Large intestine (tissue), 3 donors: ENCODE measurements at regions not wholly inside any gene's neighbourhood (a gene's known extent, or its start where the extent isn't known, plus 50 kb on each side); places are given as distances from the start of the nearest gene placed in this dataset.

Experiments
- DNase-seq, 2 donors: peaks; one replicate each; pipeline versions ENCODE4 v3.0.0 to v3.0.0-alpha.2; 2013
- H3K27ac ChIP-seq: one replicate; pipeline ENCODE4 v1.5.1; 2013; ENCODE audit warnings: low read length
- H3K27me3 ChIP-seq: 2 replicates; pipeline ENCODE4 v1.6.1; 2013; ENCODE audit warnings: low read length; ENCODE audit not compliant: control insufficient read depth, insufficient read depth
- H3K36me3 ChIP-seq: 2 replicates; pipeline ENCODE4 v1.6.1; 2013; ENCODE audit warnings: low read length; ENCODE audit not compliant: control insufficient read depth, insufficient read depth
- H3K4me1 ChIP-seq: one replicate; pipeline ENCODE4 v1.6.1; 2013; ENCODE audit warnings: low read length; ENCODE audit not compliant: control insufficient read depth, insufficient read depth
- H3K4me3 ChIP-seq: one replicate; pipeline ENCODE4 v1.5.1; 2013; ENCODE audit warnings: low read length
- H3K9me3 ChIP-seq: one replicate; pipeline ENCODE4 v1.6.1; 2013; ENCODE audit warnings: mild to moderate bottlenecking, low read depth, low read length, moderate library complexity; ENCODE audit not compliant: control insufficient read depth
- WGBS: methylation state at CpG from one replicate; pipeline ENCODE4 v1.1.5; 2013; ENCODE audit warnings: low lambda C conversion rate; ENCODE audit not compliant: insufficient coverage; 5-methylcytosine and 5-hydroxymethylcytosine counted together

DNA sequence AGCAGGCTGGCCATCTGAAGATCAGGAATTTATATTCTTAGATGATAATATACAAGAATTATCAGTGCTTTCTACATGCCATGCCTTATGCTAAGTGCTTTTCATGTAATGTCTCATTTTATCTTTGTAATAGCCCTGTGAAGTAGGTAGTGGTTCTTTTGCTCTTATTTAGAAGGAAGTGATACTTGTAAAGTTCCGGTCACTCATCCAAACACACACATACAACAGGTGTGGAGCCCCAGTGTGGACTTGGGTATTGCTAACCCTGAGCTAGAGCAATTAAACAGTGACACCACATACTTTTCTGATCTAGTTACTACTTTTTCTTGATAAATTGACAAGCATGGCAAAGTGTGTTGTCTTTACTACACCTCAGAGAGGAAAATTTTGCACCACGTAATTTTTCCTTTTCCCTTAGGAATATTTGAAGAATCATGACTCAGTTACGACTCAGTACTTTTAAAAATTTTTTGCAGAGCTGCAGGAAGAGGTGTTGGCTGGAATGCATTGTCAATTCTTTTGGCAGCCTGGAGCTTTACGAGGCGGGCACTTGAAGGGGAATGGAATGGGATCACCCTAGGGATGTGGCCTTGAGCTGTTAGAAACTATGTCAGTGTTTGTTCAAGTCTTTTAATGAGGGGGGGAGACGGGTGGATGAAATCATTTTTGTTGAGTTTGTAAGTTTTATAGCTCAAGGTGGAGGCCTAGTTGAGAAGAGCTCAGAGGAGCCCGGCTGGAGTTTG is 212.5 kb upstream of the CELF2 start:
- no peaks in the 10 kb centered on the region for H3K27me3 ChIP-seq
- no peak overlapping the region for H3K4me3 ChIP-seq
- DNase-seq = no peak
- H3K9me3 ChIP-seq = no peaks in the 10 kb centered on the region
- no peak overlapping the region for H3K27ac ChIP-seq
- H3K36me3 ChIP-seq = no peaks in the 10 kb centered on the region
- no peaks in the 10 kb centered on the region for H3K4me1 ChIP-seq
- 61% methylated on average over 3 of the region's 7 CpGs for WGBS

DNA sequence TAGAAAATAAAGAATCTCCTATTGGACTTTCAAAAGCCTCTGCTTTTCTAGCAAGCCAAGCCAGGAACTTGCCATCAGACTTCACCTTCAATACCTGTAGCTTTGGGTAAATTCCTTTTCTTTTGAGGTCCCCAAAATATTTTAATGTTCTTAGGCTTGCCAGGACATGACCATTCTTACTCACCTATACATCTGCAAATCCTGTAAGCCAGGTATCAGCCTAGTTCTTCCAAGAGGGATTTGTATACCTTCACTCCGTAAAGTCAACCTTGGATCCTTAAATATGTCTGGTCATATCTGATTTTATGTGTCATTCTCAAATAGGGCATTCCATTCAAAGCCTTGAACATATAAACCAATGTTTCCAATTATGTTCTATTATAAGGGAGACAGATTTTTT is 210.6 kb upstream of the CELF2 start:
- no peak for DNase-seq
- H3K27ac ChIP-seq = no peak overlapping the region
- H3K4me3 ChIP-seq = no peak overlapping the region
- no peaks in the 10 kb centered on the region for H3K36me3 ChIP-seq
- no peaks in the 10 kb centered on the region for H3K9me3 ChIP-seq
- H3K4me1 ChIP-seq = no peaks in the 10 kb centered on the region
- no peaks in the 10 kb centered on the region for H3K27me3 ChIP-seq
- no CpG with 5 or more reads among the region's 1 CpG for WGBS

DNA sequence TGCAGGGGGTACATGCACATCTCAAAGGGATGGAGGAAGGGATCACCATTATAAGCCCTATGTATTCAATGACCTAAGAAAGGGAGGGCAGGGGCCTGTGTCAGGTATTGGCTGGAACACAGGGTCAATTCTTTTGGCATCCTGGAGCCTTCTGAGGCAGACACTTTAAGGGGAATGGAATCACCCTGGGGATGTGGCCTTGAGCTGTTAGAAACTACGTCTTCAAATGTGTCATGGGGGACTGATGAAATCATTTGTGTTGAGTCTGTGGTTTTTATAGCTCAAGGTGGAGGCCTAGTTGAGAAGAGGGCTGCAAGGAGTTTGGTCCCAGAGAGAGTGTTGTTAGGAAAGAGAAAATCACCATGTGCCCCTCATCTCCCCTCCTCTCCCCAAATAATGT is 206.1 kb upstream of the CELF2 start:
- H3K27ac ChIP-seq = no peak overlapping the region
- no peaks in the 10 kb centered on the region for H3K27me3 ChIP-seq
- no CpG with 5 or more reads among the region's 1 CpG for WGBS

DNA sequence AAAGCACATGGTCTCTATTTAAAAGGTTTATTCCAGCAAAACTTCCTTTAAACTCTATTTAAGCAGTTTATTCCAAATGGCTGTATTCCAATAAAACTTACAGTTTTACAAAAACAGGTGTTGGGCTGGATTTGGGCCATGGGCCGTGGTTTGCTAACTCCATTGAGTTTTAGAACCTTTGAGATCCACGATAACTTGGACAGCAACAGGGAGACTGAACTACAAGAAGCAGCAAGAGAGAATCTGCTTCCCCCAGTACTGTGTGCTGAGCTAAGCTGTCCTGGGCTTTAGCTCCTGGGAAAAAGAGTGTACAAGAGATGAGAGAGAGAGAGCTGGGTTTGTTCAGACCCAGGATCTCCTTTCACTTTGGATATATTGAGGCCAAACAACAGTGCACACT is 204.0 kb upstream of the CELF2 start:
- no peaks in the 10 kb centered on the region for H3K36me3 ChIP-seq
- no peaks in the 10 kb centered on the region for H3K27me3 ChIP-seq
- no peak overlapping the region for H3K27ac ChIP-seq
- no peaks in the 10 kb centered on the region for H3K4me1 ChIP-seq
- H3K9me3 ChIP-seq = no peaks in the 10 kb centered on the region
- DNase-seq = no peak
- no peak overlapping the region for H3K4me3 ChIP-seq
- WGBS = no CpG with 5 or more reads among the region's 2 CpGs

More for the DNA sequence above, 206.1 kb upstream of the CELF2 start:
- Histone ChIP-seq H3K4me1 (no peaks in the 10 kb centered on the region), H3K9me3 (no peaks in the 10 kb centered on the region), H3K36me3 (no peaks in the 10 kb centered on the region), H3K4me3 (no peak overlapping the region)
- DNase-seq = no peak

DNA sequence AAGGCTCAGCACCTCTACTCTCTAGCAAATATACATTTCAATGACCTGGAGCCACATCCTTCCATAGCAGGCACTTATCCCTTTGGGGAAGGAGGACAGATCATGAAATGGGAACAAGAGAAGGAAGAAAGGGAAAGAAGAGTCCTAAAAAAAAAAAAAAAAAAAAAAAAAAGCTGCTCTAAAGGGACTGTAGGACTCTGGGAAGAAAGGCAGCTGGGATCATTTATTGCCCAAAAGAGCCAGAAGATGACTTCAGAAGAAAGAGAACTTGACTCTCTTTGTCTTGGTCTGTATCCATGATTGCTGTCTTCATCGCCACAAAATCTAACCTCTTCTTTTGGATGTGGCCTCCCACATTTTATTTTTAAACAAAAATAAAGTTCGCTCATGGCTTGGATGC is 203.6 kb upstream of the CELF2 start:
- Histone ChIP-seq H3K9me3 (no peaks in the 10 kb centered on the region), H3K36me3 (no peaks in the 10 kb centered on the region), H3K27me3 (no peaks in the 10 kb centered on the region), H3K27ac (no peak overlapping the region), H3K4me1 (no peaks in the 10 kb centered on the region), H3K4me3 (no peak overlapping the region)
- DNase-seq = no peak
- 100% methylated on average over 1 of the region's 2 CpGs for WGBS

DNA sequence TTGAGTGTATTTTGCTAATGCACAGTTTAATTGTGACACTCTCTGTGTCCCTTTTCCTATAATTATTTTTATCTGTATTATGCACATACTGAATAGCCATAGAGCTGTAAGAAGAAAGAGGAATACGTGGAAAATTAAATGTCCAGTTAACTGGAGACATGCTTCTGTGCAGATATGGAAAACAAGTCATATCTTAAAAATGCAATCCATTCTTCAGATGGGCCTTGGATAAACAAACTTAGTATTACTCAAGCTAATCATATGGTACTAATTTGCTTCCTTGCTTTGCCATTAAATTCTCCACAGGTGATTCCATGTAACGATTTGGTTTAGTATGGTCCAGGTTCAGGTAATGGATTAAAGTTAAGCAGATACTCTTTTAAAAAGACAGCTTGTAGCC is 201.2 kb upstream of the CELF2 start:
- no peak for DNase-seq
- no CpG with 5 or more reads among the region's 2 CpGs for WGBS
- no peaks in the 10 kb centered on the region for H3K36me3 ChIP-seq
- H3K27me3 ChIP-seq = no peaks in the 10 kb centered on the region
- H3K27ac ChIP-seq = no peak overlapping the region
- no peak overlapping the region for H3K4me3 ChIP-seq
- H3K4me1 ChIP-seq = no peaks in the 10 kb centered on the region
- H3K9me3 ChIP-seq = no peaks in the 10 kb centered on the region

DNA sequence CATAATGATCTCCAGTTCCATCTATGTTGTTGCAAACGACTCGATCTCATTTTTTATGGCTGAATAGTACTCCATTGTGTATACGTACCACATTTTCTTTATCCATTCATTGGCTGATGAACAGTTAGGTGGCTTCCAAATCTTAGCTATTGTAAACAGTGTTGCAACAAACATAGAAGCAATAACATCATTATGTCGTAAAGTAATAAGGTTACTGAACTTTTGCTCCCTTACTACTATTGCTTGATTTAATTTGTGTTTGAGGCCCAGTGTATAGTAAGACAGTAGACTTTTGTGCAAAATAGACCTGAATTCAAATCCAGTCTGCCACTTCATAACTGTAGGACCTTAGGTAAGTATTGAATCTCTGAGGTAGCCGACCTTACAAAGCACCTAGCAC is 200.1 kb upstream of the CELF2 start:
- H3K4me3 ChIP-seq = no peak overlapping the region
- WGBS = 38% methylated on average over 2 of the region's 5 CpGs
- H3K27ac ChIP-seq = no peak overlapping the region
- H3K36me3 ChIP-seq = no peaks in the 10 kb centered on the region
- H3K4me1 ChIP-seq = no peaks in the 10 kb centered on the region
- no peak for DNase-seq
- H3K9me3 ChIP-seq = no peaks in the 10 kb centered on the region
- no peaks in the 10 kb centered on the region for H3K27me3 ChIP-seq

DNA sequence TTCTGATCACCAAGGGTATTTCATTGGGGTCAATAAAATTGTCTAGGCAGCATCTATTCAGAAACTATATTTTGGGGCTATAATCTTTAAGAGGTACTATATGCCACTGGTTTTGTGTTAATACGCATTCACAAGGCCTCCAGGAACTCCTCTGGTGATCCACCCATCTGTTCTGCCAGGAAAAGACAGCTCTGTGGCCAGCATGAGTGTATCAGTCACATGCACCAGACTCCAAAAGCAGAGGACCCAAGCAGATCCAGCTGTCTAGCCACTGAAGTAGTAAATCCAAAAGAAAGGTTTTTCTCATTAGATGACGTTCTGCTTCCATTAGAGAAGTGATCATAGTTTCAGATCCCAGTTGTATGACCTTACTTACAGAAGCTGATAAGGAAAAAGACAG is 199.6 kb upstream of the CELF2 start:
- no CpG with 5 or more reads among the region's 2 CpGs for WGBS
- Histone ChIP-seq H3K4me1 (no peaks in the 10 kb centered on the region), H3K27me3 (no peaks in the 10 kb centered on the region), H3K4me3 (no peak overlapping the region), H3K9me3 (no peaks in the 10 kb centered on the region), H3K36me3 (no peaks in the 10 kb centered on the region), H3K27ac (no peak overlapping the region)
- DNase-seq = no peak

DNA sequence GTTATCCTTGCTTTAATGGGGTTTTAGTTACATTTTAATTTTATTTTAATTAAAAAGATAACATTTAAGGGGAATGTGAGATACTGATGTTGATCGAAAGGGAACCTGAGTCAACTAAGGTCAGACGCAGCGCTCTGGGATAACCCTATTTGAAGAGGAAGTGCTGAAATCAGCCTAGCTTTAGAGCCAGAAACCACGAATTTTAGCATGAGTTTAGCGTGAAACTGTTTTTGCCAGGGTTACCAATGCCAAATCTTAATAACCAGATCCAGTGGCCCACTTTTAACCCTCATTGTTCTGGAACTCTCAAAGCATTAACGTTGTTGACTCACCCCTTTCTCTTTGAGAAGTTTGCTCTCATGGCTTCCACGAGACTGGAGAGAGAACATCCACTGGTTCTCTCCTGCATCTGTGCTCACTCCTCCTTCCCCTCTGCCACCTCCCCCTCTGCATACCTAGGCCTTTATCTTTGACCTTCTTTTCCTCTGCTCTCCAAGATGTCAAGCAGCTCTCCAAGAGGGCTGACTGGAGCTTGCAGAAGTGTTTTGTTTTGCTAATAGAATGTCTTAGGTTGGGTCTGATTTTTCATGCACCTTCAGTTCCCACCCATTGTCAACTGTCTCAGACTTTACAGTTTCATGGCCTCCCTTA is 198.3 kb upstream of the CELF2 start:
- DNase-seq = no peak
- H3K4me1 ChIP-seq = no peaks in the 10 kb centered on the region
- no peak overlapping the region for H3K27ac ChIP-seq
- H3K36me3 ChIP-seq = no peaks in the 10 kb centered on the region
- H3K9me3 ChIP-seq = no peaks in the 10 kb centered on the region
- H3K27me3 ChIP-seq = no peaks in the 10 kb centered on the region
- 60% methylated on average over 4 of the region's 7 CpGs for WGBS
- H3K4me3 ChIP-seq = no peak overlapping the region

DNA sequence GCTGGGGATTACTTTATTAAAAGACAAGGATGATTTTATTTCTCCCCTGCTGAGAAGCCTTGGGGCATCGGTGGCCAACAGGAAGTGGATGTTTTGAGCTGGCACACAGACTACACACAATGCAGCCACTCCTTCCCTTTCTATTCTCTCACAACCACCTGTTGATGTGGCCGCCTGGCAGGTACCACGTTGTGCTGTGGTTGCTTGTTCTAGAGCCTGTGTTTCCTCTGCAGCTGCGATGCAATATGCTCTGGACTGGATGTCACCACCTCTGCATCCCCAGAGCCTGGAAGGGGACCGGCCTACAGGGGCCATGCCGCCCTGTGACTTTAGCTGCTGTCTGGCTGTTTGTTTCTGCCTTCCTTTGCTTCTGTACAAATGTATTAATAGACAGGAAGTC is 195.7 kb upstream of the CELF2 start:
- H3K4me3 ChIP-seq = no peak overlapping the region
- no CpG with 5 or more reads among the region's 6 CpGs for WGBS
- H3K27me3 ChIP-seq = no peaks in the 10 kb centered on the region
- no peaks in the 10 kb centered on the region for H3K9me3 ChIP-seq
- DNase-seq = no peak
- H3K4me1 ChIP-seq = no peaks in the 10 kb centered on the region
- H3K36me3 ChIP-seq = no peaks in the 10 kb centered on the region
- H3K27ac ChIP-seq = no peak overlapping the region
